ENCODE measurements at regions not wholly inside any gene's neighbourhood (a gene's known extent, or its start where the extent isn't known, plus 50 kb on each side); places are given as distances from the start of the nearest gene placed in this dataset.

DNA sequence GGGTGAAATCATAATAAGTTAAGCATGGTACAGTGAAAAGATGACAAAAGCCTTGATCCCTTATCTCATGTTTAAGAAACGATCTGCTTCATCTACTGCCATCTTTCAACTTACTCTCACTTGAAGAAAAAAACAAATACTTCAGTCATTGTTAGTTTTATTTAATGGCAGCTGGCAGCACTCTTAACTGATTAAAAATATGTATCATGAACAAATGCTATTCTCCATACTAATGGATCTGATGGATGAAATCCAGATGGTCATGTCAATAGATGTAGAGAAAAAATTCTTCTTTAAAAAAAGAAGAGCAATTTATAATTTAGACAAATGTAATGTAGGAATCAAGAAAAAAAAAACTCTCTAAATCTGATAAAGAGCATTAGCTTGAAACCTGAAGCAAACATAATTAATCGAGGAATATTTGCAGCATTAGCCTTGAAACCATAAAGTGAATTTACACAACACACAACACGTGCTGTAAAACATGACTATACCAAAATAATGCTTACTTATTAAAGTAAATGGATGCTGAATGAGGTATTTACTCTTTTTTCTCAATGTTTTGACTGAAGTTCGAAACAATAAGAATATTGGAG, 579.0 kb upstream of the ADAMTS5 start:
- TF ChIP-seq, protein P1, sequence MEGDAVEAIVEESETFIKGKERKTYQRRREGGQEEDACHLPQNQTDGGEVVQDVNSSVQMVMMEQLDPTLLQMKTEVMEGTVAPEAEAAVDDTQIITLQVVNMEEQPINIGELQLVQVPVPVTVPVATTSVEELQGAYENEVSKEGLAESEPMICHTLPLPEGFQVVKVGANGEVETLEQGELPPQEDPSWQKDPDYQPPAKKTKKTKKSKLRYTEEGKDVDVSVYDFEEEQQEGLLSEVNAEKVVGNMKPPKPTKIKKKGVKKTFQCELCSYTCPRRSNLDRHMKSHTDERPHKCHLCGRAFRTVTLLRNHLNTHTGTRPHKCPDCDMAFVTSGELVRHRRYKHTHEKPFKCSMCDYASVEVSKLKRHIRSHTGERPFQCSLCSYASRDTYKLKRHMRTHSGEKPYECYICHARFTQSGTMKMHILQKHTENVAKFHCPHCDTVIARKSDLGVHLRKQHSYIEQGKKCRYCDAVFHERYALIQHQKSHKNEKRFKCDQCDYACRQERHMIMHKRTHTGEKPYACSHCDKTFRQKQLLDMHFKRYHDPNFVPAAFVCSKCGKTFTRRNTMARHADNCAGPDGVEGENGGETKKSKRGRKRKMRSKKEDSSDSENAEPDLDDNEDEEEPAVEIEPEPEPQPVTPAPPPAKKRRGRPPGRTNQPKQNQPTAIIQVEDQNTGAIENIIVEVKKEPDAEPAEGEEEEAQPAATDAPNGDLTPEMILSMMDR (IDR thresholded peaks at IDR 0.05): no peak
- no peak for TF ChIP-seq POLR2A (IDR thresholded peaks at IDR 0.05)
